Tibial nerve (tissue), 4 donors: ENCODE measurements at regions not wholly inside any gene's neighbourhood (a gene's known extent, or its start where the extent isn't known, plus 50 kb on each side); places are given as distances from the start of the nearest gene placed in this dataset.

ENCODE experiments used
- DNase-seq, 2 donors: peaks; one replicate each; pipeline ENCODE4 v3.0.0-alpha.2; 2019; ENCODE audit warnings: low spot score in 2 of 2
- H3K27ac ChIP-seq, 4 donors: fragments of 200-600 bp; sonication (generic) in 3 of 4; one replicate each; pipeline ENCODE4 v1.5.1; 2017 to 2019; ENCODE audit warnings: mild to moderate bottlenecking in 1 of 4
- H3K27me3 ChIP-seq, 2 donors: fragments of 200-600 bp; sonication (generic) in 1 of 2; one replicate each; pipeline versions ENCODE4 v1.5.1 to v1.6.0; 2017 to 2019
- H3K36me3 ChIP-seq, 3 donors: fragments of 200-600 bp; sonication (generic); one replicate each; pipeline ENCODE4 v1.5.1; 2018 to 2019
- H3K4me1 ChIP-seq, 4 donors: fragments of 200-600 bp; sonication (generic) in 3 of 4; one replicate each; pipeline ENCODE4 v1.5.1; 2017 to 2019
- H3K4me3 ChIP-seq, 4 donors: fragments of 200-600 bp; sonication (generic) in 3 of 4; one replicate each; pipeline ENCODE4 v1.5.1; 2017 to 2019; ENCODE audit warnings: mild to moderate bottlenecking in 1 of 4, moderate library complexity in 1 of 4
- H3K9me3 ChIP-seq, 4 donors: fragments of 200-600 bp; sonication (generic) in 3 of 4; one replicate each; pipeline ENCODE4 v1.5.1; 2017 to 2019
- CTCF ChIP-seq, 5 experiments: fragments of 200-600 bp in 3 of 5; fragments of 450-650 bp in 2 of 5; sonication (generic) in 3 of 5; IDR thresholded peaks; one replicate each; pipeline ENCODE4 v1.5.1; 2016 to 2019; ENCODE audit warnings: antibody characterized with exemption in 5 of 5, mild to moderate bottlenecking in 3 of 5, moderate library complexity in 2 of 5
- EP300 ChIP-seq, 2 donors: sonication (generic); formaldehyde crosslinking; IDR thresholded peaks; one replicate each; pipeline ENCODE4 v1.6.1; 2017; ENCODE audit warnings: antibody characterized with exemption in 2 of 2, mild to moderate bottlenecking in 1 of 2
- POLR2A ChIP-seq, 2 donors: fragments of 450-650 bp; IDR thresholded peaks; one replicate each; pipeline ENCODE4 v1.6.1; 2017; ENCODE audit warnings: antibody characterized with exemption in 2 of 2, mild to moderate bottlenecking in 2 of 2, moderate library complexity in 2 of 2
- WGBS, 2 donors: methylation state at CpG; one replicate each; pipeline ENCODE4 v1.1.5; 2018; 5-methylcytosine and 5-hydroxymethylcytosine counted together

- DNase-seq: no peak
- no peak for TF ChIP-seq CTCF (IDR thresholded peaks at IDR 0.05)
- TF ChIP-seq POLR2A (IDR thresholded peaks at IDR 0.05): no peak
- TF ChIP-seq EP300 (IDR thresholded peaks at IDR 0.05): no peak
- WGBS, 2 donors: 81 to 83% methylated on average over 3 of the region's 3 CpGs
- H3K36me3 ChIP-seq: no peaks in the 10 kb centered on the region
- no peak overlapping the region for H3K27ac ChIP-seq
- H3K9me3 ChIP-seq: no peaks in the 10 kb centered on the region
- no peak overlapping the region for H3K4me3 ChIP-seq
- peaks cover 0 to 13% (median 0%) of the 10 kb centered on the region in 4 donors for H3K4me1 ChIP-seq
- no peaks in the 10 kb centered on the region for H3K27me3 ChIP-seq
Measured at GRCh38 chr10:21083861-21084260, 186.8 kb upstream of the NEBL start.

DNA sequence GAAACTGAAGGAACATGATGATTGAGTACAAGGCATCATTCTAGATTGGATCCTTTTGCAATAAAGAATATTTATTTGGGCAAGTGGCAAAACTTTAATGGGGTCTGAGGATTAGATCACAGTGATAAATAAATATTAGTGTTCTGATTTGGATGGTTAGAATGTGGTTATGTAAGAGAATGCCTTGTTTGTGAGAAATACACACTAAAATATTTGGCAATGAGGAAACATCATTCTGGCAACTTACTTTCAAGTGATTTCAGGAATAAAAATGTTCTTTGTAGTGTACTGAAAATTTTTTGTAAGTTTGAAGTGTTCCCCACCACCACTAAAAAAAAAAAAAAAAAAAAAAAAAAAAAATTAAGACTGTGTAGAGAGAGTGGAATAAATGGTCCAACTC lies 185.1 kb upstream of the NEBL start:
- H3K4me1 ChIP-seq: peaks cover 0 to 13% (median 0%) of the 10 kb centered on the region in 4 donors
- no peak overlapping the region for H3K4me3 ChIP-seq
- no peaks in the 10 kb centered on the region for H3K9me3 ChIP-seq
- DNase-seq: no peak
- H3K27ac ChIP-seq: no peak overlapping the region
- H3K36me3 ChIP-seq: no peaks in the 10 kb centered on the region
- TF ChIP-seq POLR2A (IDR thresholded peaks at IDR 0.05): no peak
- no peaks in the 10 kb centered on the region for H3K27me3 ChIP-seq

DNA sequence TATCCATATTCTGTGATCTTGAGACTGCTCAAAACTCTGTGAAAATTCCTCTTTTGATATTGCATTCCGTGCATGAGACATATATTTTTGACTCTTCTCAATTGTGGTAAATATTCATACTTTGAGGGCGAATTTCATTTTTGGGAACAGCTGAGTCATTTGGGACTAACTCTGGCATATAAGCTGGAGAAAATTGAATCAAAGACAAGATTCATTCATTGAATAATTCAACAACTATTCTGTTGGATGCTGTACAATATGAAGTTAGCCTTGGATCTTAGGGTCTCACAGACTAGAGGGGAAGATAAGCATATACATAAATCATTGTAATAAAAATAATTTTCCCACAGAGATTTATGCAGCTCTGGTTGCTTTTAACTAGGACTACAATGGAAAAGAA lies 183.2 kb upstream of the NEBL start:
- 36 to 40% methylated on average over 2 of the region's 2 CpGs for WGBS, 2 donors
- H3K27me3 ChIP-seq: no peaks in the 10 kb centered on the region
- no peak for TF ChIP-seq POLR2A (IDR thresholded peaks at IDR 0.05)
- H3K9me3 ChIP-seq: no peaks in the 10 kb centered on the region
- no peak overlapping the region for H3K4me3 ChIP-seq
- no peak for DNase-seq
- H3K27ac ChIP-seq: no peak overlapping the region
- peaks cover 0 to 13% (median 0%) of the 10 kb centered on the region in 4 donors for H3K4me1 ChIP-seq
- no peaks in the 10 kb centered on the region for H3K36me3 ChIP-seq

GRCh38 chr10:21079330-21079658 lies 182.2 kb upstream of the NEBL start:
- Histone ChIP-seq H3K4me1 (peaks cover 0 to 13% (median 0%) of the 10 kb centered on the region in 4 donors), H3K27ac (no peak overlapping the region), H3K4me3 (no peak overlapping the region), H3K36me3 (no peaks in the 10 kb centered on the region), H3K9me3 (no peaks in the 10 kb centered on the region), H3K27me3 (no peaks in the 10 kb centered on the region)
- TF ChIP-seq POLR2A (IDR thresholded peaks at IDR 0.05): no peak
- TF ChIP-seq EP300 (IDR thresholded peaks at IDR 0.05): no peak
- DNase-seq: no peak

DNA sequence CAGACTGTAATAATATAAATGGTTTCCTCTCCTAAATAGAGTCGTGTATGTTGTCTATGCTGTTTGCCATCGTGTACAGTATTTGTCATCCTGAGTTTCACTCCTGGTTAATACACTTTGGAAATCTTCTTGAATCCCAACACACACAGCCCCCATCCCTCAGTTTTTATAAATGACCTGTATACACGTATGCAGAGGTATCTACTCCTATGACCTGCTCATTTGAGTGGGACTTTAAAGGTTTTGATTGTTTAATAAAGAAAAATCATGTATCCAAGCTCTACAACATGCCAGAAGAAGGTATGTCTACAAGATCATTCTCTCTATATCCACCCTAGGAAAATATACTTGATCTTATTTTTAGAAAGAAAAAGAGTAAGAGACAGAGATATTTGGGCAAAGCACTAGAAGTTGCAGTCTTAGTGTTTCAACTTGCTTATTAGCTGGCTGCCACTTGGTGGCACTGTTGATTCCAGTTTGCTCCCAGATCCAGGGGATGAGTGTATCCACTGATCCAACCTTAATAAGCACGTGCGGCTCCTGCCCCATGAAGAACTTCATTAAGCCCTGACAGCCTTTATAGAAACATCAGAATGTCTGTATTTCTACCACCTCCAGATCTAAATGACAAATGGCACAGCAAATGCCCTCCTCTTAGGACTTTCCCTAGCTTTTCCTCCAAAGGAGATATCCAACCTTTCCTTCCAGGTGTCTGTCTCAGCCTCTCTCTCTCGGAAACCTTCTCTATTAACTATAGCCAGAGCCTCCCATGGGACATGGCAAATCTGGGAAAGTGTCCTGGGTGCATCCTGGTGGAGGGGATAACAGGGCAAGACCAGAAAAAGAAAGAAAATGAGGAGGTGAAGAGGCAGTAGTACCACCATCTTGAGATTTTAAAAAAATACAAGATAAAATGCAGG lies 181.6 kb upstream of the NEBL start:
- WGBS, 2 donors: 48 to 56% methylated on average over 6 of the region's 6 CpGs
- Histone ChIP-seq H3K27me3 (no peaks in the 10 kb centered on the region), H3K27ac (no peak overlapping the region), H3K4me1 (peaks cover 0 to 13% (median 0%) of the 10 kb centered on the region in 4 donors), H3K9me3 (no peaks in the 10 kb centered on the region), H3K4me3 (no peak overlapping the region), H3K36me3 (no peaks in the 10 kb centered on the region)
- peak; percentile 17 to 65 for DNase-seq
- TF ChIP-seq CTCF (IDR thresholded peaks at IDR 0.05) (peak; percentile 58 to 72 (median 66)), EP300 (IDR thresholded peaks at IDR 0.05) (no peak)

GRCh38 chr10:21077681-21078080 lies 180.6 kb upstream of the NEBL start:
- no peak overlapping the region for H3K27ac ChIP-seq
- TF ChIP-seq EP300 (IDR thresholded peaks at IDR 0.05) (no peak), CTCF (IDR thresholded peaks at IDR 0.05) (no peak), POLR2A (IDR thresholded peaks at IDR 0.05) (no peak)
- no peak overlapping the region for H3K4me3 ChIP-seq
- H3K4me1 ChIP-seq: peaks cover 0 to 13% (median 0%) of the 10 kb centered on the region in 4 donors
- no peak for DNase-seq
- no peaks in the 10 kb centered on the region for H3K36me3 ChIP-seq
- no peaks in the 10 kb centered on the region for H3K9me3 ChIP-seq
- H3K27me3 ChIP-seq: no peaks in the 10 kb centered on the region
- WGBS, 2 donors: 71 to 72% methylated on average over 5 of the region's 5 CpGs
